ENCODE measurements at regions not wholly inside any gene's neighbourhood (a gene's known extent, or its start where the extent isn't known, plus 50 kb on each side); places are given as distances from the start of the nearest gene placed in this dataset.

- H3K27ac ChIP-seq (ENCODE audit: low read length in 2 of 2): no peak overlapping the region
- no peaks in the 10 kb centered on the region for H3K36me3 ChIP-seq (replicated peaks in 1 of 2; ENCODE audit: control extremely low read depth in 1 of 2, control insufficient read depth in 1 of 2, extremely low read depth in 1 of 2, insufficient read depth in 2 of 2, low read length in 1 of 2)
- no peak for DNase-seq
- TF ChIP-seq CTCF (IDR thresholded peaks at IDR 0.05): no peak
- no peak for TF ChIP-seq EZH2 (IDR thresholded peaks at IDR 0.05; ENCODE audit: borderline replicate concordance, insufficient read depth, low read depth, low read length, poor library complexity, severe bottlenecking)
- Mint-ChIP-seq H3K9me3 (ENCODE audit: insufficient read depth) (no peaks in the 10 kb centered on the region), H3K27me3 (no peaks in the 10 kb centered on the region), H3K4me3 (no peak overlapping the region), H3K4me1 (peaks cover 5% of the 10 kb centered on the region), H3K27ac (no peak overlapping the region)
- no CpG with 5 or more reads among the region's 6 CpGs for WGBS (ENCODE audit: insufficient coverage)
- no peak overlapping the region for H3K4me2 ChIP-seq (replicated peaks; ENCODE audit: low read depth, low read length, poor library complexity, severe bottlenecking)
- no peaks in the 10 kb centered on the region for H4K20me1 ChIP-seq (ENCODE audit: control insufficient read depth, insufficient read depth, low read length, poor library complexity, severe bottlenecking)
- H2AFZ ChIP-seq (ENCODE audit: insufficient read depth, low read depth, low read length, poor library complexity, severe bottlenecking): no peak overlapping the region
- no peak for ATAC-seq (ENCODE audit: low read depth)
- no peaks in the 10 kb centered on the region for H3K9me3 ChIP-seq (ENCODE audit: control extremely low read depth in 1 of 3, control insufficient read depth in 2 of 3, insufficient read depth in 1 of 3, low read length in 2 of 3)
- no peaks in the 10 kb centered on the region for H3K27me3 ChIP-seq (replicated peaks in 1 of 4; ENCODE audit: control extremely low read depth in 1 of 4, control insufficient read depth in 3 of 4, insufficient read depth in 4 of 4, low read length in 3 of 4)
- ChIA-PET CTCF (interaction anchor here (0.7 to 1.6 kb wide), 3 partner anchors 280 to 495 kb away, joined by 3 read pairs; no protein-coding TSS in a partner anchor), POLR2A (no interaction called here)
- no peak overlapping the region for H3K4me3 ChIP-seq (ENCODE audit: control extremely low read depth in 1 of 5, extremely low read depth in 1 of 5, insufficient read depth in 1 of 5, low read depth in 2 of 5, low read length in 4 of 5)
- peaks cover 2% of the 10 kb centered on the region in 2 donors for H3K4me1 ChIP-seq (ENCODE audit: control insufficient read depth in 2 of 2, insufficient read depth in 2 of 2, low read length in 2 of 2)
- H3K9ac ChIP-seq (ENCODE audit: low read length): no peak overlapping the region
- intact Hi-C loops (cut with micrococcal nuclease): no loop called here
- H3K79me2 ChIP-seq (ENCODE audit: control insufficient read depth, insufficient read depth, low read length): no peaks in the 10 kb centered on the region
Observed at GRCh38 chr2:12436483-12436882, 280.3 kb upstream of the TRIB2 start.

- ChIA-PET CTCF (interaction anchor here (1.1 to 1.6 kb wide), 2 partner anchors 493 to 494 kb away, joined by 3 read pairs; no protein-coding TSS in a partner anchor), POLR2A (no interaction called here)
- no CpG with 5 or more reads among the region's 5 CpGs for WGBS (ENCODE audit: insufficient coverage)
- ATAC-seq (ENCODE audit: low read depth) (no peak), DNase-seq (no peak)
- no peak overlapping the region for H3K9ac ChIP-seq (ENCODE audit: low read length)
- intact Hi-C loops (cut with micrococcal nuclease): no loop called here
- Mint-ChIP-seq H3K27me3 (no peaks in the 10 kb centered on the region), H3K4me3 (no peak overlapping the region), H3K4me1 (peaks cover 5% of the 10 kb centered on the region), H3K27ac (no peak overlapping the region), H3K9me3 (ENCODE audit: insufficient read depth) (no peaks in the 10 kb centered on the region)
- H3K27ac ChIP-seq (ENCODE audit: low read length in 2 of 2): no peak overlapping the region
- H3K79me2 ChIP-seq (ENCODE audit: control insufficient read depth, insufficient read depth, low read length): no peaks in the 10 kb centered on the region
- no peaks in the 10 kb centered on the region for H3K27me3 ChIP-seq (replicated peaks in 1 of 4; ENCODE audit: control extremely low read depth in 1 of 4, control insufficient read depth in 3 of 4, insufficient read depth in 4 of 4, low read length in 3 of 4)
- TF ChIP-seq EZH2 (IDR thresholded peaks at IDR 0.05; ENCODE audit: borderline replicate concordance, insufficient read depth, low read depth, low read length, poor library complexity, severe bottlenecking) (no peak), CTCF (IDR thresholded peaks at IDR 0.05) (no peak)
- H3K4me1 ChIP-seq (ENCODE audit: control insufficient read depth in 2 of 2, insufficient read depth in 2 of 2, low read length in 2 of 2): no peaks in the 10 kb centered on the region
- no peaks in the 10 kb centered on the region for H4K20me1 ChIP-seq (ENCODE audit: control insufficient read depth, insufficient read depth, low read length, poor library complexity, severe bottlenecking)
- H3K4me3 ChIP-seq (ENCODE audit: control extremely low read depth in 1 of 5, extremely low read depth in 1 of 5, insufficient read depth in 1 of 5, low read depth in 2 of 5, low read length in 4 of 5): no peak overlapping the region
- H3K9me3 ChIP-seq (ENCODE audit: control extremely low read depth in 1 of 3, control insufficient read depth in 2 of 3, insufficient read depth in 1 of 3, low read length in 2 of 3): no peaks in the 10 kb centered on the region
- no peaks in the 10 kb centered on the region for H3K36me3 ChIP-seq (replicated peaks in 1 of 2; ENCODE audit: control extremely low read depth in 1 of 2, control insufficient read depth in 1 of 2, extremely low read depth in 1 of 2, insufficient read depth in 2 of 2, low read length in 1 of 2)
- no peak overlapping the region for H3K4me2 ChIP-seq (replicated peaks; ENCODE audit: low read depth, low read length, poor library complexity, severe bottlenecking)
- H2AFZ ChIP-seq (ENCODE audit: insufficient read depth, low read depth, low read length, poor library complexity, severe bottlenecking): no peak overlapping the region
Observed at GRCh38 chr2:12436935-12437561, 279.7 kb upstream of the TRIB2 start.

Data from B cell (primary cell).